Nephron progenitor cell (in vitro differentiated cells): ENCODE measurements at regions not wholly inside any gene's neighbourhood (a gene's known extent, or its start where the extent isn't known, plus 50 kb on each side); places are given as distances from the start of the nearest gene placed in this dataset.

Experiments used
- DNase-seq: peaks from one replicate; pipeline ENCODE4 v3.0.0; 2021
- H3K27ac Mint-ChIP-seq: 2 replicates; pipeline ENCODE4 v1.8.0; 2021; ENCODE audit warnings: mild to moderate bottlenecking, moderate library complexity, mixed read lengths
- H3K27me3 Mint-ChIP-seq: 2 replicates; pipeline ENCODE4 v1.8.0; 2021; ENCODE audit warnings: mild to moderate bottlenecking, low read depth, mixed read lengths; ENCODE audit not compliant: poor library complexity
- H3K36me3 Mint-ChIP-seq: 2 replicates; pipeline ENCODE4 v1.8.0; 2021; ENCODE audit warnings: low read depth, mixed read lengths
- H3K4me1 Mint-ChIP-seq: 2 replicates; pipeline ENCODE4 v1.8.0; 2021; ENCODE audit warnings: mixed read lengths
- H3K4me3 Mint-ChIP-seq: 2 replicates; pipeline ENCODE4 v1.8.0; 2021; ENCODE audit warnings: mild to moderate bottlenecking, moderate library complexity, mixed read lengths
- H3K9me3 Mint-ChIP-seq: 2 replicates; pipeline ENCODE4 v1.8.0; 2021; ENCODE audit warnings: mild to moderate bottlenecking, moderate library complexity, mixed read lengths
- TF ChIP-seq, protein P1 (sequence below): fragments of 200-600 bp; sonication (generic); IDR thresholded peaks from 2 replicates; pipeline ENCODE4 v1.5.0; 2021; ENCODE audit warnings: antibody characterized with exemption

DNA sequence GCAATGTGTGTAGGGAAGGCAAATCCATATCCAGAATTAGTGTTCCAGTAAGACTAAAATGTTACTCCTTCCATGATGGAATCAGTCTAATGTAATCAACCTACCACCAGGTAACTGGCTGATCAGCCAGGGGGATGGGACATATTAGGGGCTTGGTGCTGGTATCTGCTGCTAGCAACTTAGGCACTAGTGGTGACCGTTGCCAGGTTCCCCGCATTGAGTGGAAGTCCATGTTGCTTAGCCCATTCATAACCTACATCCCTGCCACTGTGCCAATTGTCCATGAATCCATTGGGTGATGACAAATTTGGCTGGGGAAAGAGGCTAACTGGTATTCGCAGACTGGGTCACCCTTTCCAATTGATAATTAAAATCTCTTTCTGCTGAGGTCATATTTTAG, 212.2 kb upstream of the ROBO1 start:
- no peaks in the 10 kb centered on the region for H3K4me1 Mint-ChIP-seq
- TF ChIP-seq, protein P1, sequence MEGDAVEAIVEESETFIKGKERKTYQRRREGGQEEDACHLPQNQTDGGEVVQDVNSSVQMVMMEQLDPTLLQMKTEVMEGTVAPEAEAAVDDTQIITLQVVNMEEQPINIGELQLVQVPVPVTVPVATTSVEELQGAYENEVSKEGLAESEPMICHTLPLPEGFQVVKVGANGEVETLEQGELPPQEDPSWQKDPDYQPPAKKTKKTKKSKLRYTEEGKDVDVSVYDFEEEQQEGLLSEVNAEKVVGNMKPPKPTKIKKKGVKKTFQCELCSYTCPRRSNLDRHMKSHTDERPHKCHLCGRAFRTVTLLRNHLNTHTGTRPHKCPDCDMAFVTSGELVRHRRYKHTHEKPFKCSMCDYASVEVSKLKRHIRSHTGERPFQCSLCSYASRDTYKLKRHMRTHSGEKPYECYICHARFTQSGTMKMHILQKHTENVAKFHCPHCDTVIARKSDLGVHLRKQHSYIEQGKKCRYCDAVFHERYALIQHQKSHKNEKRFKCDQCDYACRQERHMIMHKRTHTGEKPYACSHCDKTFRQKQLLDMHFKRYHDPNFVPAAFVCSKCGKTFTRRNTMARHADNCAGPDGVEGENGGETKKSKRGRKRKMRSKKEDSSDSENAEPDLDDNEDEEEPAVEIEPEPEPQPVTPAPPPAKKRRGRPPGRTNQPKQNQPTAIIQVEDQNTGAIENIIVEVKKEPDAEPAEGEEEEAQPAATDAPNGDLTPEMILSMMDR: no peak
- H3K4me3 Mint-ChIP-seq: no peak overlapping the region
- peaks cover 7% of the 10 kb centered on the region for H3K9me3 Mint-ChIP-seq
- H3K27me3 Mint-ChIP-seq: no peaks in the 10 kb centered on the region
- H3K36me3 Mint-ChIP-seq: no peaks in the 10 kb centered on the region
- no peak for DNase-seq
- no peak overlapping the region for H3K27ac Mint-ChIP-seq

DNA sequence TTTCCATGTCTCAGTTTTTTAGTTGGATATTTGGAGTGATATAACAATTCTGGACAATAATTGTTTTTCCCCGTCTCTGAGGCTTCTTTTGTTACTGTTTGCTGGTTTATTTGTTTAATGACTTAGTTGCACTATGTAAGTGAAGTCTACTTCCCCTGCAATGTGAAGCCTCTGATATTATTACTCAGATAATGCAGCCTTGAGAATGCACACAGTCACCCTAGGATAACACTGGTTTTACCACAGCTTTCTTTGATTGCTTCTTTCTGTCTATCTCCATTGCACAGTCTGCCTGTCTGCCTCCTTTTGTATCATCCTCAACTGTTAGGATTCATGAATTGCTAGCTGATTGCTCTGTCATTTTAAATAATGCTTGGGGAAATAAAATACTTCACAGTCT, 208.7 kb upstream of the ROBO1 start:
- no peaks in the 10 kb centered on the region for H3K27me3 Mint-ChIP-seq
- no peak overlapping the region for H3K4me3 Mint-ChIP-seq
- TF ChIP-seq, protein P1: no peak
- H3K27ac Mint-ChIP-seq: no peak overlapping the region
- H3K36me3 Mint-ChIP-seq: no peaks in the 10 kb centered on the region
- H3K4me1 Mint-ChIP-seq: no peaks in the 10 kb centered on the region
- H3K9me3 Mint-ChIP-seq: peaks cover 10% of the 10 kb centered on the region
- DNase-seq: no peak

DNA sequence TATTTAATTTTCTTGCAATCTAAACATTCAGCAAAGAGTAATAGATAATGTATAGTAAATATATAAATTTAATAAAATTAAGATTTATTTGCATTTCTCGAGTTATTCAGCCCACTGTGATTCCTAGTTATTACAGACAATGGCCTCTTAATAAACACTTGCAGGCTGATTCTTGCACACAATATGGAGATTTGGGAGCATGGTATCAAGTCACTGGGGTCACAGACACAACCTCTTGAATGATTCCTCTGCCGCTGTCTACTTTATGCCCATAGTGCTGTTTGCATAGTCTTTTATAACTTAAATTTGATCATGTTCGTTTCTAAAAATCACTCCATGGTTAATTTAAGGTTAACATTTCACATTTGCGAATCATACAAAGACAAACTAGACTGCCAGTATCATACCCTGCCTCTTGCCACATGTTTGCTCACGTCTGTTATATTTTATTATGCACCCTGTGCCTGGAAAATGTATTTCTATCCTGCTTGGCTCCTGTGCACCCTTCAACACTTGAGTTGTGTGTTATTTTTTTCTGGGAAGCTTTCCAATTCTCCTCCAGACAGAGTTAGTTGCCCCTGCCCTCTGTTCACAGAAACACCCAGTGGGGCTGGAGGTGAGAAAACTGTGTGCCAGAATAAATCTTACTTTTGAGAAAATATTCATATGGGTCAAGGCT, 206.3 kb upstream of the ROBO1 start:
- H3K27me3 Mint-ChIP-seq: no peaks in the 10 kb centered on the region
- no peak overlapping the region for H3K27ac Mint-ChIP-seq
- H3K36me3 Mint-ChIP-seq: no peaks in the 10 kb centered on the region
- H3K4me1 Mint-ChIP-seq: no peaks in the 10 kb centered on the region
- TF ChIP-seq, protein P1: no peak
- DNase-seq: no peak
- no peak overlapping the region for H3K4me3 Mint-ChIP-seq
- H3K9me3 Mint-ChIP-seq: peaks cover 10% of the 10 kb centered on the region

DNA sequence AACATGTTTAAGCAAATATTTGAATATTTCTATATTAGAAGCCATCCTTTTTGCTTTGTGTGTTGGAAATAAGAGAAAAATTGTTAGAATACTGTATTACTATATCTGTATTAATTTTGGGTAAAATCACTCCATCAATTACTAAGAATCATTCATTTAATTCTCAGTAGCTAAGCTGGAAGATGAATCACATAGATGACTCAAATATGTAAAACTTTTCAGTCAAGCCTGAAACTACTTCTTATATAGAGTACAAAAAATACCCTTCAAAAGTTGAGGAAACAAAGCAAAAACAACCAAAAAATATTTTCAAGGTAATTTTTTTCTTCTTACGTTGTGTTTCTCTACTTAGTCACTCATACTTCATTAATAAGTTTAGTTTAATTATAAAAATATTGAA, 205.7 kb upstream of the ROBO1 start:
- no peaks in the 10 kb centered on the region for H3K4me1 Mint-ChIP-seq
- peaks cover 10% of the 10 kb centered on the region for H3K9me3 Mint-ChIP-seq
- no peak overlapping the region for H3K27ac Mint-ChIP-seq
- H3K27me3 Mint-ChIP-seq: no peaks in the 10 kb centered on the region
- H3K36me3 Mint-ChIP-seq: no peaks in the 10 kb centered on the region
- H3K4me3 Mint-ChIP-seq: no peak overlapping the region
- DNase-seq: no peak
- TF ChIP-seq, protein P1: no peak

DNA sequence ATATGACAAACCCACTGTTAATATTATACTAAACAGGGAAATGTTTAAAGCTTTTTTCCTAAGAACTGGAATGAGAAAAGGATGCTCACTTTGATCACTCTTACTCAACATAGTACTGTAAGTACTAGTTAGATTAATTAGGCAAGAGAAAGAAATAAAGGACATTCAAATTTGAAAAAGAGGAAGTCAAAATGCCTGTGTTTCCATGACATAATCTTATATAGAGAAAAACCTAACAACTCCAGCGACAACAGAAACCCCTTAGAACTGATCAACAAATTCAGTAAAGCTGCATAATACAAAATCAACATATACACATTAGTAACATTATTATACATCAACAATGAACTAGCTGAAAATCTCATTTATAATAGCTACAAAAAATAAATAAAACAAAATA, 200.6 kb upstream of the ROBO1 start:
- no peaks in the 10 kb centered on the region for H3K4me1 Mint-ChIP-seq
- DNase-seq: no peak
- H3K4me3 Mint-ChIP-seq: no peak overlapping the region
- TF ChIP-seq, protein P1: no peak
- no peak overlapping the region for H3K27ac Mint-ChIP-seq
- no peaks in the 10 kb centered on the region for H3K27me3 Mint-ChIP-seq
- H3K36me3 Mint-ChIP-seq: no peaks in the 10 kb centered on the region
- H3K9me3 Mint-ChIP-seq: peaks cover 14% of the 10 kb centered on the region

DNA sequence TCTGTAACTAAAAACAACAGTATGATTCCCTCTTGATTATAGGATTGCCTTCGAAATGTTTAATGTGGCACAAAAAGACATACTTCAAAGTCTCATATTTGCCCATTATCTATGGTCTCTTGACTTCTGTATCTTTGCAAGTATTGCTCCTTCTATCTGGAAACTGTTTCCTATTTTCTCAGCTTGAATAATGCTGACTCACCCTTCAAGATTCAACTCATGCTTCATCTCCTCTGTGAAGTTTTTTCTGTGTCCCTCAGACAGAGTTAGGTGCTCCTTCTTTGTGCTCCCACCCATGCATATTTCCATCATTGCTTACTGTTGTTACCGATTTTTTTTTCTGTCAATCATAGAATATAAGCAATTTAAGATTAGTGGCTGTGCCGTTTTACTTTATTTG, 192.8 kb upstream of the ROBO1 start:
- TF ChIP-seq, protein P1: no peak
- H3K36me3 Mint-ChIP-seq: no peaks in the 10 kb centered on the region
- no peak overlapping the region for H3K27ac Mint-ChIP-seq

More for the DNA sequence above, 192.8 kb upstream of the ROBO1 start:
- H3K4me3 Mint-ChIP-seq: no peak overlapping the region
- peaks cover 25% of the 10 kb centered on the region for H3K9me3 Mint-ChIP-seq
- H3K4me1 Mint-ChIP-seq: no peaks in the 10 kb centered on the region
- DNase-seq: no peak
- H3K27me3 Mint-ChIP-seq: peaks cover 5% of the 10 kb centered on the region
